BE2C (cell line): ENCODE measurements at regions not wholly inside any gene's neighbourhood (a gene's known extent, or its start where the extent isn't known, plus 50 kb on each side); places are given as distances from the start of the nearest gene placed in this dataset.

Experiments used
- DNase-seq: peaks from one replicate; pipeline ENCODE4 v3.0.0-alpha.2; 2020
- H3K27me3 ChIP-seq: fragments of 250-450 bp; sonication (Bioruptor Pico); 2 replicates; pipeline ENCODE4 v1.5.1; 2020; ENCODE audit warnings: mild to moderate bottlenecking
- H3K36me3 ChIP-seq: fragments of 250-450 bp; sonication (Bioruptor Pico); 2 replicates; pipeline ENCODE4 v1.5.1; 2020; ENCODE audit warnings: mild to moderate bottlenecking
- H3K4me1 ChIP-seq: fragments of 250-450 bp; sonication (Bioruptor Pico); 2 replicates; pipeline ENCODE4 v1.5.1; 2020
- H3K4me3 ChIP-seq: 2 replicates; pipeline ENCODE4 v1.5.1; 2011; ENCODE audit warnings: low read depth, low read length
- H3K9me3 ChIP-seq: fragments of 250-450 bp; sonication (Bioruptor Pico); 2 replicates; pipeline ENCODE4 v1.5.1; 2020
- TF ChIP-seq, protein P1 (sequence below): IDR thresholded peaks from 2 replicates; pipeline ENCODE4 v1.5.1; 2012; ENCODE audit warnings: mild to moderate bottlenecking, low read depth, low read length

GRCh38 chr20:21026951-21027350, 79.2 kb downstream of the LINC00237 start:
- Histone ChIP-seq H3K4me1 (no peaks in the 10 kb centered on the region), H3K36me3 (no peaks in the 10 kb centered on the region), H3K9me3 (no peaks in the 10 kb centered on the region), H3K27me3 (no peaks in the 10 kb centered on the region), H3K4me3 (no peak overlapping the region)
- no peak for DNase-seq
- TF ChIP-seq, protein P1, sequence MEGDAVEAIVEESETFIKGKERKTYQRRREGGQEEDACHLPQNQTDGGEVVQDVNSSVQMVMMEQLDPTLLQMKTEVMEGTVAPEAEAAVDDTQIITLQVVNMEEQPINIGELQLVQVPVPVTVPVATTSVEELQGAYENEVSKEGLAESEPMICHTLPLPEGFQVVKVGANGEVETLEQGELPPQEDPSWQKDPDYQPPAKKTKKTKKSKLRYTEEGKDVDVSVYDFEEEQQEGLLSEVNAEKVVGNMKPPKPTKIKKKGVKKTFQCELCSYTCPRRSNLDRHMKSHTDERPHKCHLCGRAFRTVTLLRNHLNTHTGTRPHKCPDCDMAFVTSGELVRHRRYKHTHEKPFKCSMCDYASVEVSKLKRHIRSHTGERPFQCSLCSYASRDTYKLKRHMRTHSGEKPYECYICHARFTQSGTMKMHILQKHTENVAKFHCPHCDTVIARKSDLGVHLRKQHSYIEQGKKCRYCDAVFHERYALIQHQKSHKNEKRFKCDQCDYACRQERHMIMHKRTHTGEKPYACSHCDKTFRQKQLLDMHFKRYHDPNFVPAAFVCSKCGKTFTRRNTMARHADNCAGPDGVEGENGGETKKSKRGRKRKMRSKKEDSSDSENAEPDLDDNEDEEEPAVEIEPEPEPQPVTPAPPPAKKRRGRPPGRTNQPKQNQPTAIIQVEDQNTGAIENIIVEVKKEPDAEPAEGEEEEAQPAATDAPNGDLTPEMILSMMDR, result no peak

DNA sequence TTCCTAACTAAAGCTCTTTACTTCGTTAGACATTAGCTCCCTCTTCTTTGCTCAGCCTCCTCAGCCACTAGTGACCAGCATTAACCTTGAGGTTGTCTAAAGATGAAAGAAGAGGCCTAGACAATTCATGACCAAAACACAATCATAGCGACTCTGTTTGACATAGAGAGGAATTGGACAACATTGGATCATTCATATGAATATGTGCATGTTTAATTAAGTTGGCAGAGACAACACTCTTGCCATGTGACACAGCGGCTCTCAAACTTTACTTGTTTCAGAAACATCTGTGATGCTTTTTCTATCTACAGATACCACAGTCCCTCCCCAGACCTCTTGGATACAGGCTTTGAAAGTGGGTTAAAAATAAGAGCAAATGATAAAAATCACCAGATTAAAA, 81.7 kb downstream of the LINC00237 start:
- H3K4me1 ChIP-seq, result no peaks in the 10 kb centered on the region
- DNase-seq, result no peak
- no peaks in the 10 kb centered on the region for H3K36me3 ChIP-seq
- H3K4me3 ChIP-seq, result no peak overlapping the region
- TF ChIP-seq, protein P1, result no peak
- peaks cover 17% of the 10 kb centered on the region for H3K27me3 ChIP-seq
- no peaks in the 10 kb centered on the region for H3K9me3 ChIP-seq

- no peaks in the 10 kb centered on the region for H3K4me1 ChIP-seq
- peaks cover 18% of the 10 kb centered on the region for H3K27me3 ChIP-seq
- H3K36me3 ChIP-seq, result no peaks in the 10 kb centered on the region
- no peak for DNase-seq
- H3K4me3 ChIP-seq, result no peak overlapping the region
- H3K9me3 ChIP-seq, result no peaks in the 10 kb centered on the region
- TF ChIP-seq, protein P1, result no peak
These were observed 83.2 kb downstream of the LINC00237 start for GRCh38 chr20:21022925-21023324.

DNA sequence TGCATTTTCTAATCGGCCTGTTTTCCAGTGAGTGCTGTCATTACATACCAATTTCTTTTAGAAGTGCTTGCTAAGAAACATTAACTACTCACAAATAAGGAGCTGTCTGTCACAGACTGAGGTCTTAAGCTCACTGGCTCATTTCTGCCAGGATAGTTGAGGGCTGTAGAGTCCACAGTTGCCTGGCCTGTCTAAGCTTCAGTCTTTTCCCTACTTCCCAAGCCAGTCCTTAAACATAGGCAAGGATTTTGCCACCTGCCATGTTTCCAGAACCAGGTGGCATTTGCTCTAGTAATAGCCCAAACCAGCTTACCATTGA, 84.7 kb downstream of the LINC00237 start:
- DNase-seq, result no peak
- Histone ChIP-seq H3K9me3 (no peaks in the 10 kb centered on the region), H3K27me3 (peaks cover 18% of the 10 kb centered on the region), H3K4me3 (no peak overlapping the region), H3K4me1 (no peaks in the 10 kb centered on the region), H3K36me3 (no peaks in the 10 kb centered on the region)
- TF ChIP-seq, protein P1, result no peak

DNA sequence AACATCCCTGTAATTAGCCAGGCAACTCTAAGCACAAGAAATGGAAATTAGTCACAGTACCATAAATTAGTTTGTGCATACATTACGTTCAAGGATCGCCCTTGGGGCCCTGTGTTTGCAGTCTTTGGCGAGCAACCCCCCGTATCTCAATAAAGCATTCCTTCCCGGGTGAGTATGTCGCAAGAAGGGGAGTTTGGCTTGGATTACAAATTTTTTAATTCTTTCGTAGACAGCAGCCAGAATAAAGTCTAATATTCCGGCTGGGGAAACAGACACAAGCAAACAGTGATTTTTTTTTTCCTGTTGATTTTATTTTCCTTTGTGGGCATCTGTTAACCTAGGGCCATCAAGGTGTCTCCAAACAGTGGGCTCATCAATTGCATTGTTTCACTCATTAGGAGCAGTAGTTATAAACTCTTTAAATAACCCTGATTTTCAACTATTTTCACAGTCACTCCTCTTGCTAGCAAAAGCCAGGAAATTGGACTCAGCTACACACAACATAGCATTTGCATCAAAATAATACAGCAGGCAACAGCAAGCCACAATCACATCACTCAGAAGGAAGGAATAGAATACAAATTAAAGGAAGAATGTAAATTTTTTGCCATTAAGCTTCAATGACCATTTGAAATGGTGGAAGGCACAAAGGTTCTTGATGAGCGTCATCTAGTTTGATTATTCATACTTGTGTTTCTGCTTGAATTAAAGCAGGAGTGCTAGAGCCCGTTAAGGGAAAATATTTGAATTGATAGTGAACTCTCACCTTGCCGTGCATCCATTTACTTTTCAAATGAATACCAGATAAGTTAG, 85.3 kb downstream of the LINC00237 start:
- Histone ChIP-seq H3K4me3 (no peak overlapping the region), H3K9me3 (no peaks in the 10 kb centered on the region), H3K36me3 (no peaks in the 10 kb centered on the region), H3K27me3 (peaks cover 18% of the 10 kb centered on the region), H3K4me1 (no peaks in the 10 kb centered on the region)
- TF ChIP-seq, protein P1, result no peak
- no peak for DNase-seq

- H3K4me3 ChIP-seq, result no peak overlapping the region
- TF ChIP-seq, protein P1, result no peak
These were observed 86.1 kb downstream of the LINC00237 start for GRCh38 chr20:21019814-21020658.

More at GRCh38 chr20:21019814-21020658, 86.1 kb downstream of the LINC00237 start:
- no peak for DNase-seq
- Histone ChIP-seq H3K27me3 (peaks cover 18% of the 10 kb centered on the region), H3K9me3 (no peaks in the 10 kb centered on the region), H3K36me3 (no peaks in the 10 kb centered on the region), H3K4me1 (no peaks in the 10 kb centered on the region)
